VCaP (cell line): ENCODE measurements at regions not wholly inside any gene's neighbourhood (a gene's known extent, or its start where the extent isn't known, plus 50 kb on each side); places are given as distances from the start of the nearest gene placed in this dataset.
A peak's percentile ranks its signal among the peaks of the same experiment; 100 is the strongest.

ENCODE experiments used
- H3K27ac ChIP-seq: fragments of 450-650 bp; 2 replicates; pipeline ENCODE4 v1.5.1; 2017
- TF ChIP-seq, protein P1 (sequence below): fragments of 450-650 bp; conservative IDR thresholded peaks from 2 replicates; pipeline ENCODE4 v1.5.1; 2017; ENCODE audit warnings: mild to moderate bottlenecking, moderate library complexity

- H3K27ac ChIP-seq = no peak overlapping the region
- TF ChIP-seq, protein P1, sequence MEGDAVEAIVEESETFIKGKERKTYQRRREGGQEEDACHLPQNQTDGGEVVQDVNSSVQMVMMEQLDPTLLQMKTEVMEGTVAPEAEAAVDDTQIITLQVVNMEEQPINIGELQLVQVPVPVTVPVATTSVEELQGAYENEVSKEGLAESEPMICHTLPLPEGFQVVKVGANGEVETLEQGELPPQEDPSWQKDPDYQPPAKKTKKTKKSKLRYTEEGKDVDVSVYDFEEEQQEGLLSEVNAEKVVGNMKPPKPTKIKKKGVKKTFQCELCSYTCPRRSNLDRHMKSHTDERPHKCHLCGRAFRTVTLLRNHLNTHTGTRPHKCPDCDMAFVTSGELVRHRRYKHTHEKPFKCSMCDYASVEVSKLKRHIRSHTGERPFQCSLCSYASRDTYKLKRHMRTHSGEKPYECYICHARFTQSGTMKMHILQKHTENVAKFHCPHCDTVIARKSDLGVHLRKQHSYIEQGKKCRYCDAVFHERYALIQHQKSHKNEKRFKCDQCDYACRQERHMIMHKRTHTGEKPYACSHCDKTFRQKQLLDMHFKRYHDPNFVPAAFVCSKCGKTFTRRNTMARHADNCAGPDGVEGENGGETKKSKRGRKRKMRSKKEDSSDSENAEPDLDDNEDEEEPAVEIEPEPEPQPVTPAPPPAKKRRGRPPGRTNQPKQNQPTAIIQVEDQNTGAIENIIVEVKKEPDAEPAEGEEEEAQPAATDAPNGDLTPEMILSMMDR = no peak
These were observed 62.0 kb upstream of the TENT5A start for GRCh38 chr6:81814370-81815076.

DNA sequence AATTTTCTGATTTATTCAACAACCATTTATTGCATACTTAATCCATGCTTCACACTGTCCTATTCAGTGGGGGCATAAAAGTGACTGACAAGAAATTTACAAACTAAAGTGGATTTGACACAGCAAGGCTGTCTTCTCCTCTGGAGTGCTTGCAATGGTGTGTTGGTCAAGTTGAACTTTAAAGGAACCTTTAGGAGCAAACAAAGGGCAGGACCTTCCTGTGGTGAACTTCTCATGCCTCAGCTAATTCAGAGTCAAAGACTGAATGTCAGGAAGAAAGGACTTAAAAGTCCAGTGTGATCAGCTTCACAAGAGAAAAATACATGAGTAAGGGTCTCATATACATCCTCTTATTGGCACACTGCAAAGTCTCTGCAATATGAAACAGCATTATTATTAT, 60.8 kb upstream of the TENT5A start:
- no peak overlapping the region for H3K27ac ChIP-seq
- TF ChIP-seq, protein P1 = no peak

DNA sequence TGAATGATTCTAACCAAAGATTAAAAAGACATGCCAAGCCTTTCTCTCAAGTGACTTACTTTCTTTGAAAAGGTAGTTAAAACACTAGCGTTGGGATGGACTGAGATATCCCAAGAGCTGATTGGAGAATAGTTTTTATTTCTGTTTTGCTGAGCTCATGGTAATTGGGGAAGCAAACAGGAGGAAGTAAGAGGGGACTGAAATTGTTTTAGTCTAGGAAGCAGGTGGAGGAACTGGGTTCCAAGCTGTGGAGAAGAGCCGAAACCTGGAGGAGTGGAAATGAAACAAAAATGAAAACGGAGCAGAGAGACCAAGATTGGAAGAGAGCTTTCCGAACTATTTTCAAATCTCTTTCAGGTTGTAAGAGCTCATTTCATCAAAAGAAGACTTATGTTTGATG, 59.9 kb upstream of the TENT5A start:
- no peak overlapping the region for H3K27ac ChIP-seq
- TF ChIP-seq, protein P1 = no peak

DNA sequence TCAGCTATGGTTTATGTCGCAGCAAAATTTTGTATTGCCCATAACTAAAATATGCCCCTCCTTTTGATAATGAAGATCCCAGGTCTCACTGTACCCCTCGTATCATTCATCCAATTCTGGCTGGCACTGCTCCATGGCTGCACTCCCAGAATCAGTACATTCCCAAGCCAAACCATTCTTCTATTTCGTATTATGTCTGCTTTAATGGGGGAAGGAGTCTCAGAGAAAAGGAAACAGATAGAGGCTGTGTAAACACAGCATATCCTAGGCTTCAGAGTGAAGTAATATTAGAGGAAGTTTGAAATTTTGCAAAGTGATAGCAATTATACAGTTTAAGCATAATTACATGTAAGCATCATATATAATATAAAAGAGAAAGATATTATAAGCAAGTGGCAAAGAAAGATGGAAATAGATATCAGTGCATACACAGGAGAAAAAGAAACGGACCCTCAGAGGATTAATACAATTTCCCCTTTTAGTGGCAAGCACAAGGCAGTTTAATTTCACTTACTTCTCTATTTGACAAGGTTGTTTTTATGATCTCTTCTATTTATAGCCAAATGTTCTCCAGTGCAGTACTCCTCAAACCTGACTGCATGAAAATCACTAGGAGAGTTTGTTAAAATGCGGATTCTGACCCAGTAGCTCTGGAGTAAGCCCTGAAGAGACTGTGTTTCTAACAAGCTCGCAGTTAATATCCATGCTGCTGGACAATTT, 56.5 kb upstream of the TENT5A start:
- TF ChIP-seq, protein P1 = no peak
- H3K27ac ChIP-seq = peak overlapping the region; percentile 68

DNA sequence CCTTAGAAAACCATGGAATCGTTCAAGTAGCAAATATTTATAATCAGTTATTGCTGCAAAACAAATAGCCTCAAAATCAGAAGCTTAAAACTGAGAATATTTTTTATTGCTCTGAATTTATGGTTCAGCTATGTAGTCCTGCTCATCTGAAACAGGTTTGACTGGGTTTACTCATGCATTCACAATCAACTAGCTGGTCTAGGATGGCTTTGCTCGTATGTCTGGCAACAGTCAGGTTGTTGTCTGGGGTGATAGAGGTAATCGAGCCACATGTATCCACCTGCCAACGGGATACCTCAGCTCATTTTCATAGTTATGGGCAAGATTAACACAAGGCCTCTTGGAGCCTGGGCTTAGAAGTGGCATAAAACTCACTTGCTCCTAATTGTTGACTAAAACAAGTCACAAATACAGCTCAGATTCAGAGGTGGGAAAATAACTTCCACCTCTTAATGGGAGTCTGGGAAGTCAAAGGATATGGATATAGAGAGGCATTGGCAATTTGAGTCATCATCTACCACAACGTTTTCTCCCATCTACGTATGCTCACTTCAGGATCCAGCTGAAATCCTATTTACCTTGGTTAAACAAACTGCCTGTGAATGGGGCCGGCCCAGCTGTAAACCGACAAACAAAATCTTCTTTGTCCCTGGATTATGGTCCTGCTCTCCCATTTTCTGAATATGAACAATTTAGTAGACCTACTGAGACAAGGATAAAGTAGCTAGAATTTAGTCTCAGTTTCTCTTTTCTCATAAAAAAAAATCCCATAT, 54.5 kb upstream of the TENT5A start:
- H3K27ac ChIP-seq = no peak overlapping the region
- TF ChIP-seq, protein P1 = no peak

DNA sequence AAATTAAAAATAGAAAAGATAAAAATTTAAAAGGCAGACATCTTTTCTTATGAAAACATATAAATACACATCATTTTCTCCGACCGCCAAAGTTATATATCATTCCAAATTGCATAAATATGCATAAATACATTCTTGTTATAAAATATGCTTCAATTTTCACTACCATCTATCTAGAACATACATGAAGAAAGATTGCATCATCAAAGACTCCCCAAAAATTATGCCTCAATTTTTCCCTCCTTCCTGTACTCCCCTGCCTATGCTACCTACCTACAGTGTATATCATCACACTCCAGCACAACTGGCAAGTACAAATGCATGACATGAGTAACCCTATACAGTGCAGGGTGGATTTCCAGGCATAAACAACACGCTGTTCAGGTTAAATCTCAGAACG, 49.9 kb upstream of the TENT5A start:
- TF ChIP-seq, protein P1 = no peak

More for the DNA sequence above, 49.9 kb upstream of the TENT5A start:
- H3K27ac ChIP-seq = no peak overlapping the region
